ENCODE measurements at regions not wholly inside any gene's neighbourhood (a gene's known extent, or its start where the extent isn't known, plus 50 kb on each side); places are given as distances from the start of the nearest gene placed in this dataset.
"Not testable (repeated sequence)": the region's sequence is repeated elsewhere in the genome, so short reads cannot be mapped to it uniquely, and the experiment has no call there.

DNA sequence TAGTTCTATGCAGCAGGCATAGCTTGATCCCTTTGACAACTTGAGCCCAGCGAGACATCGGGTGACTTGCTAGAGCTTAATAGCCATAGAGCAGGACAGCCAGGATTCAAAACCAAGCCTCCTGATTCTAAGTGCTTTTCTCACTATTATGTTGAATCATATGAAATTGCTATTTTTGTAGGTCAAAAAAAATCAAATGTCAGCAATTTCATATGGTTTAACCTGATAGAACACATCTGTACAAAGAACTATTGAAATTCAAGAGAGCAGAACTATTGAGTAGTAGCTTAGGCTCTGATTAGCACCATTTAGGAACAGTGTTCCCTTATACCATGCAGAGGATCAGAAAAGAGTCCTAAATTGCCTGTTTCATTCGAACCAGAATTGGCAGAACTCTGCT lies 132.0 kb downstream of the EMP1 start:
- ChIA-PET CTCF (ENCODE audit: unreplicated experiment) (no interaction called here), POLR2A (no interaction called here)
- DNase-seq (ENCODE audit: low spot score) = no peak
- Histone ChIP-seq H3K4me3 (ENCODE audit: low read depth, low read length, poor library complexity, severe bottlenecking) (no peak overlapping the region), H2AFZ (ENCODE audit: low read length) (no peak overlapping the region), H3K9me3 (ENCODE audit: low read length) (no peaks in the 10 kb centered on the region), H3K4me2 (ENCODE audit: low read length) (no peak overlapping the region), H3K36me3 (ENCODE audit: insufficient read depth, low read length) (no peaks in the 10 kb centered on the region), H3K27ac (ENCODE audit: low read depth, low read length, poor library complexity, severe bottlenecking) (no peak overlapping the region), H4K20me1 (ENCODE audit: insufficient read depth, low read length) (no peaks in the 10 kb centered on the region), H3K79me2 (ENCODE audit: insufficient read depth, low read depth, low read length) (no peaks in the 10 kb centered on the region), H3K9me2 (ENCODE audit: insufficient read depth, low read length) (no peaks in the 10 kb centered on the region), H3K4me1 (ENCODE audit: insufficient read depth, low read length, poor library complexity, severe bottlenecking) (no peaks in the 10 kb centered on the region)
- TF ChIP-seq, protein P1, sequence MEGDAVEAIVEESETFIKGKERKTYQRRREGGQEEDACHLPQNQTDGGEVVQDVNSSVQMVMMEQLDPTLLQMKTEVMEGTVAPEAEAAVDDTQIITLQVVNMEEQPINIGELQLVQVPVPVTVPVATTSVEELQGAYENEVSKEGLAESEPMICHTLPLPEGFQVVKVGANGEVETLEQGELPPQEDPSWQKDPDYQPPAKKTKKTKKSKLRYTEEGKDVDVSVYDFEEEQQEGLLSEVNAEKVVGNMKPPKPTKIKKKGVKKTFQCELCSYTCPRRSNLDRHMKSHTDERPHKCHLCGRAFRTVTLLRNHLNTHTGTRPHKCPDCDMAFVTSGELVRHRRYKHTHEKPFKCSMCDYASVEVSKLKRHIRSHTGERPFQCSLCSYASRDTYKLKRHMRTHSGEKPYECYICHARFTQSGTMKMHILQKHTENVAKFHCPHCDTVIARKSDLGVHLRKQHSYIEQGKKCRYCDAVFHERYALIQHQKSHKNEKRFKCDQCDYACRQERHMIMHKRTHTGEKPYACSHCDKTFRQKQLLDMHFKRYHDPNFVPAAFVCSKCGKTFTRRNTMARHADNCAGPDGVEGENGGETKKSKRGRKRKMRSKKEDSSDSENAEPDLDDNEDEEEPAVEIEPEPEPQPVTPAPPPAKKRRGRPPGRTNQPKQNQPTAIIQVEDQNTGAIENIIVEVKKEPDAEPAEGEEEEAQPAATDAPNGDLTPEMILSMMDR (conservative IDR thresholded peaks at IDR 0.05; ENCODE audit: low read length) = no peak
- no peak for TF ChIP-seq EZH2phosphoT487 (IDR thresholded peaks at IDR 0.05; ENCODE audit: borderline replicate concordance, low read depth, low read length)
- no TSS peak for BruUV-seq (replicated peaks)
- intact Hi-C loops (cut with micrococcal nuclease; ENCODE audit: unreplicated experiment) = no loop called here

DNA sequence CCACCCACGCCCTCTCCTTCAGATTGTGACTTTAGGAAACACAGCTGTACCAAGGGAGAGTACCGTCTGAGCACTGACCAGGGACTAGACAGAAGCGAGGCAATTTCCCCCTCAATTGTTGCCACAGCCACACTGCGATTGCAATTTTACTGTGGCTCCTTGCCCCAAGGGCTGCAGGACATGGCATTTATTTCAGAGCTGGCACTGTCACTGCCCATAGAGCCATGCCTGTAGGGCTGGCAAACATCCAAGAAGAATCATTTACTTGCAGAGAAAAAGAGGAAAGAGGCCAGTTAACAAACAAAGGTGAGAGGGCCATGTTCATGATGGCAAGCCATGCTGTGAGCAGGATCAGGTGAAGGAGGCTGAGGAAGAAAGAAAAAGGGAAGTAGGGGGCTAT lies 129.6 kb downstream of the EMP1 start:
- POLR2A ChIA-PET = interaction anchor here (0.7 kb wide), 1 partner anchor 45 kb away, joined by 3 read pairs; no protein-coding TSS in a partner anchor
- Histone ChIP-seq H4K20me1 (ENCODE audit: insufficient read depth, low read length) (no peaks in the 10 kb centered on the region), H3K79me2 (ENCODE audit: insufficient read depth, low read depth, low read length) (no peaks in the 10 kb centered on the region), H3K27ac (ENCODE audit: low read depth, low read length, poor library complexity, severe bottlenecking) (no peak overlapping the region), H3K4me3 (ENCODE audit: low read depth, low read length, poor library complexity, severe bottlenecking) (no peak overlapping the region), H3K4me1 (ENCODE audit: insufficient read depth, low read length, poor library complexity, severe bottlenecking) (no peaks in the 10 kb centered on the region), H3K4me2 (ENCODE audit: low read length) (no peak overlapping the region), H3K9me3 (ENCODE audit: low read length) (no peaks in the 10 kb centered on the region), H3K36me3 (ENCODE audit: insufficient read depth, low read length) (no peaks in the 10 kb centered on the region), H3K9me2 (ENCODE audit: insufficient read depth, low read length) (no peaks in the 10 kb centered on the region), H2AFZ (ENCODE audit: low read length) (no peak overlapping the region)
- CTCF ChIA-PET (ENCODE audit: unreplicated experiment) = no interaction called here
- no peak for TF ChIP-seq EZH2phosphoT487 (IDR thresholded peaks at IDR 0.05; ENCODE audit: borderline replicate concordance, low read depth, low read length)
- TF ChIP-seq, protein P1 (conservative IDR thresholded peaks at IDR 0.05; ENCODE audit: low read length) = no peak
- no TSS peak for BruUV-seq (replicated peaks)
- intact Hi-C loops (cut with micrococcal nuclease; ENCODE audit: unreplicated experiment) = no loop called here
- no peak for DNase-seq (ENCODE audit: low spot score)

DNA sequence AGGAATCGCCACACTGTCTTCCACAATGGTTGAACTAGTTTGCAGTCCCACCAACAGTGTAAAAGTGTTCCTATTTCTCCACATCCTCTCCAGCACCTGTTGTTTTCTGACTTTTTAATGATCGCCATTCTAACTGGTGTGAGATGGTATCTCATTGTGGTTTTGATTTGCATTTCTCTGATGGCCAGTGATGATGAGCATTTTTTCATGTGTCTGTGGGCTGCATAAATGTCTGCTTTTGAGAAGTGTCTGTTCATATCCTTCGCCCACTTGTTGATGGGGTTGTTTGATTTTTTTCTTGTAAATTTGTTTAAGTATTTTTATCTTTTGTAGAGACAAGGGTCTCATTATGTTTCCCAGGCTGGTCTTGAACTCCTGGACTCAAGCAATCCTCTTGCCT lies 128.5 kb downstream of the EMP1 start:
- H3K27ac ChIP-seq (ENCODE audit: low read depth, low read length, poor library complexity, severe bottlenecking); H4K20me1 ChIP-seq (ENCODE audit: insufficient read depth, low read length); POLR2A ChIA-PET; H2AFZ ChIP-seq (ENCODE audit: low read length); BruUV-seq (replicated peaks); H3K4me3 ChIP-seq (ENCODE audit: low read depth, low read length, poor library complexity, severe bottlenecking); DNase-seq (ENCODE audit: low spot score); H3K9me3 ChIP-seq (ENCODE audit: low read length); H3K4me1 ChIP-seq (ENCODE audit: insufficient read depth, low read length, poor library complexity, severe bottlenecking); H3K36me3 ChIP-seq (ENCODE audit: insufficient read depth, low read length); CTCF ChIA-PET (ENCODE audit: unreplicated experiment); intact Hi-C loops (cut with micrococcal nuclease; ENCODE audit: unreplicated experiment); H3K4me2 ChIP-seq (ENCODE audit: low read length); H3K79me2 ChIP-seq (ENCODE audit: insufficient read depth, low read depth, low read length); H3K9me2 ChIP-seq (ENCODE audit: insufficient read depth, low read length): not testable (repeated sequence)
